ENCODE measurements at regions not wholly inside any gene's neighbourhood (a gene's known extent, or its start where the extent isn't known, plus 50 kb on each side); places are given as distances from the start of the nearest gene placed in this dataset.

GRCh38 chr2:239728751-239729150 is 296.4 kb downstream of the NDUFA10 start:
- TF ChIP-seq CTCF (conservative IDR thresholded peaks at IDR 0.05 in 1 of 2, IDR thresholded peaks at IDR 0.05 in 1 of 2; ENCODE audit: low read depth in 1 of 2, low read length in 2 of 2) (no peak), EZH2 (IDR thresholded peaks at IDR 0.05; ENCODE audit: low read length, missing control alignments) (no peak)
